ENCODE measurements at regions not wholly inside any gene's neighbourhood (a gene's known extent, or its start where the extent isn't known, plus 50 kb on each side); places are given as distances from the start of the nearest gene placed in this dataset.
"Not testable (repeated sequence)": the region's sequence is repeated elsewhere in the genome, so short reads cannot be mapped to it uniquely, and the experiment has no call there.

DNA sequence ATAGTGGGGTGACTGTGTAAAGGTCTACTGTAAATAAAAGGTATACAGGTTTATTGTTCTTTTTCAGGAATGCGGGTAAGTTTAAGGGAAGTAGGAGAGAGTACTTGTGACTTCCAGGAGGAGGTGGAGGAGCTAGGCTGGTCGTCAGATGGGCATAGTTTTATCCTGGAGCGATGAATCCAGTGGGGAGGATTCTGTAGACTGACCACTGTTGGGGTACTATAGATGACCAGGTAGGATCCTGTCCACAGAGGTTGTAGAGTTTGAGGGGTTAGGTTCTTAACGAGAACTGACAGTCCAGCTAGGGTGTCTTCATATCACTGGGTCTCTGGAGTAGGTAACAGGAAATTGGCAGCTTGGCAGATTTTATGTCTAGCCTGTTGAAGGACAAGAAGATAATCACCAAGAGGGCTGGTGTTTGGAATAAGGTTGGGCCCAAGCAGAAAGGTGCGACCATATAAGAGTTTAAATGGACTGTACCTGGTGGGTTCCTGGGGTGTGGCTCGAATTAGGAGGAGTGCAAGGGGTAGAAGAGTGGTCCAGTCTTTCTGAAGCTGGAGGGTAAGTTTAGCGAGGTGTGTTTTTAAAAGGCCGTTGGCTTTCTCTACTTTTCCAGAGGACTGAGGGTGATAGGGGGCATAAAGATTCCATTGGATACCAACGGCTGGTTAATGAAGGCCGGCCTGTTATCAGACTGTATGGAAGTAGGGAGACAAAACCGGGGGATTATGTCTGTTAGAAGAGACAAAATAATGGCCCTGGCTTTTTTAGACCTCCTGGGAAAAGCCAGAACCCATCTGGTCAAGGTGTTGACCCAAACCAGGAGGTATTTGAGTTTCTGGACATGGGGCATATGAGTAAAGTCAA, 751.3 kb upstream of the ADGRB3 start:
- no peak for DNase-seq (ENCODE audit: low read depth in 2 of 3, low spot score in 2 of 3)

DNA sequence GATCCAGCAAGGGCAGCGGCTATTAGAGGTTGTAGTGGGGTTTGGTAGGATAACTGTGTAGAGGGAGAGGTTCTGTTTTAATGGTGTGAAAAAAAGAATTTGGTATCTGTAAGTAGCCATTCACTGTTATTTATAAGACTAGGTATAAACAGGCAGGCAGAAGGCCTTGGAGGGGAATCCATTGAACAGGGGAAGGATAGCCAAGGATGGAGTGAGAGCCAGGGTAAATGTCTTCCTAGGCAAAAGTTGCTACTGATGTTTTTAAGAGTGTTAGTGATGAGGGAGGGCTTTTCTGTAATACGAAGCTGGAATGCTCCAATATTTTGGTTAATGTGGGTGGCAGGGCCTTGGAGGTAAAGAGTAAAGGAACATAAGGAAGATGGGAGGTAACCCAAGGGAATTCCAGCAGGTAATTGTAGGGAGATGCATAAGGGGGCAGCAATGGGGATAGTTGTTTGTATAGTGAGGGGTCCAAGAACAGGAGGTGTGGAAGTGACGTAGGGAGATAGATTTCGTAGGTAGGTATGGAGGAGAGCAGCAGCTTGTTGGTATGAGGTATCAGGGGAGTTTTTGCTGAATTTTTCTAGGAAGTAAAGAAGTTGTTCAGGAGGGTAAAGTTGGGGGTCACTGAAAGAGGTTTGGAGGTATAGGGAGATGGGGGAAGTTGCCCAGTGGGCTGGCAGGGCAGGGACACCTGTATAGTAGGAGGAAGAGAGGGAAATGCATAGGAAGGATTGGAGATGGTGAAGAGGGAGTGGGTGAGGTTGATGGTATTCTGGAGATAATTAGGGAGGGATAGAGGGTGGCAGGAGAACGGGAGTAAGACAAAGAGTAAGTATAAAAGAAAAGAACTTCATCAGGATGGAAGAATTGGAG, 752.4 kb upstream of the ADGRB3 start:
- no peak for DNase-seq (ENCODE audit: low read depth in 2 of 3, low spot score in 2 of 3)

DNA sequence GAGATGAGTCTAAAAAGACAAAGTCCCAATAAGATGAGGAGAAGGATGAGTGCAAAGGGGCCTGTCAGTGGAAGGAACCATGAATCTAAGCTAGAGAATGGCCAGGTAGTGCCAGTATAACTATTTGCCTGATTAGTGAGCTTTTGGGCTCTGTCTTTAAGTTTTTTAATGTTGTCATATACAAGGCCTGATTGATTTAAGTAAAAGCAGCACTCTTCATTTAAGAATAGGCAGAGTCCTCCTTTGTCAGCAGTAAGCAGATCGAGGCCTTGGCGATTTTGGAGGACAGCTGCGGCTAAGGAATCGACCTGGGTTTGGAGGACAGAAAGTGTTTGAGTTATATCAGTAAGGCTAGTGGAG, 753.4 kb upstream of the ADGRB3 start:
- no peak for DNase-seq (ENCODE audit: low read depth in 2 of 3, low spot score in 2 of 3)

DNA sequence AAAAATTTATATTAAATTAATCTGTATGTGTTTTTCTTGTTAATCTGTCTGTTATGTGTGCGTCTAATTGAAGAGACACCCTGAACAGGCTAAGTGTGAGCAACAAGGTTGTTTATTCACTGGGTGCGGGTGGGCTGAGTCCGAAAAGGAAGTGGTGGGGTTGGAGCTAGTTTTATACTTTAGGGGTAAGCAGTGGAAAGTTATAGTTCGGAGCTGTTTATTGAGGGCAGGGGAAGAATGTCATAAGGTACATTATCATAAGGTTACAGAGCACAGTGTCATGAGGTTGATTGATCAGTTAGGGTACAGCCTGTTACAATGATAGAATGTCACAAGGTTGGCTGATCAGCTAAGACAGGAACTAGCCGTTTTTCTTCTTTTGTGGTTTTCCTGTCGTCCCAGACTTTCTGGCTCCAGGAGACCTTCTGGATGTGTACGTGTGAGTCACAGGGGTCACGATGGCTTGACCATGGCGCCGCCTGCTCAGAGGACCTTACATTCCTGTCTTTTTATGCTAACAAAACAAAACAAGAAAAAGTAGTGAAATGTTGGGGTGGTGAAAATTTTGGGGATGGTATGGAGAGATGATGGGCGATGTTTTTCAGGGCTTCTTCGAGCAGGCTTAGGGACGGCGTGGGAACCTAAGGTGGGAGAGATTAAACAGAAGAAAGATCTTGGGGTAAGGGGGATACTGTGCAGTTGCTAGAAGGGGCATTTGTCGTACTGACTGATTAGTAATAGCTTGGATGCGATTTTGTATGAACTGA, 754.0 kb upstream of the ADGRB3 start:
- DNase-seq (ENCODE audit: low read depth in 2 of 3, low spot score in 2 of 3) = no peak

DNA sequence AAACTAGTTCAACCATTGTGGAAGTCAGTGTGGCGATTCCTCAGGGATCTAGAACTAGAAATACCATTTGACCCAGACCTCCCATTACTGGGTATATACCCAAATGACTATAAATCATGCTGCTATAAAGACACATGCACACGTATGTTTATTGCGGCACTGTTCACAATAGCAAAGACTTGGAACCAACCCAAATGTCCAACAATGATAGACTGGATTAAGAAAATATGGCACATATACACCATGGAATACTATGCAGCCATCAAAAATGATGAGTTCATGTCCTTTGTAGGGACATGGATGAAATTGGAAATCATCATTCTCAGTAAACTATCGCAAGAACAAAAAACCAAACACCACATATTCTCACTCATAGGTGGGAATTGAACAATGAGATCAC, 754.7 kb upstream of the ADGRB3 start:
- not testable (repeated sequence) for DNase-seq (ENCODE audit: low read depth in 2 of 3, low spot score in 2 of 3)

DNA sequence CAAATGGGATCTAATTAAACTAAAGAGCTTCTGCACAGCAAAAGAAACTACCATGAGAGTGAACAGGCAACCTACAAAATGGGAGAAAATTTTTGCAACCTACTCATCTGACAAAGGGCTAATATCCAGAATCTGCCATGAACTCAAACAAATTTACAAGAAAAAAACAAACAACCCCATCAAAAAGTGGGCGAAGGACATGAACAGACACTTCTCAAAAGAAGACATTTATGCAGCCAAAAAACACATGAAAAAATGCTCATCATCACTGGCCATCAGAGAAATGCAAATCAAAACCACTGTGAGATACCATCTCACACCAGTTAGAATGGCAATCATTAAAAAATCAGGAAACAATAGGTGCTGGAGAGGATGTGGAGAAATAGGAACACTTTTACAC, 755.2 kb upstream of the ADGRB3 start:
- not testable (repeated sequence) for DNase-seq (ENCODE audit: low read depth in 2 of 3, low spot score in 2 of 3)

DNA sequence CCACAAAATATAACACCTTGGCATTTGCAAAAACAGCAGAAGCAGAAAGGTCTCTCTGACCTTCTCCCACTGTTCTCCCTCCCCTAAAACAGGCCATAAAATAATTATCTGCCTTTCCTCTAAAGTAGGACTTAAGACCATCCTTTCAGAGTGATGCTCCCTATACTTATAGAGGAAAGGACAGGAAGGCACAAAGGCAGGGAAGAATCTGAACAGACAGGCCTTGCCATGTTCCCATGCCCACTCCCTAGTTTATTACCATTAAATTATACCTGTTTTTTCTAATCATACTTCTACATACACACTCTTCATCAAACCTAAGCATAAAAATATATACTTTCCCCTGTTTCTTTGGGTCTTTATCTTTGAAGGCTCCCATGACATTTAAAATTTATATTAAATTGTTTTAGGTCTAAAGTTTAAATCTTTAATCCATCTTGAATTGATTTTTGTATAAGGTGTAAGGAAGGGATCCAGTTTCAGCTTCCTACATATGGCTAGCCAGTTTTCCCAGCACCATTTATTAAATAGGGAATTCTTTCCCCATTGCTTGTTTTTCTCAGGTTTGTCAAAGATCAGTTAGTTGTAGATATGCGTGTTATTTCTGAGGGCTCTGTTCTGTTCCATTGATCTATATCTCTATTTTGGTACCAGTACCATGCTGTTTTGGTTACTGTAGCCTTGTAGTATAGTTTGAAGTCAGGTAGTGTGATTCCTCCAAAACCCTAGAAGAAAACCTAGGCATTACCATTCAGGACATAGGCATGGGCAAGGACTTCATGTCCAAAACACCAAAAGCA, 755.8 kb upstream of the ADGRB3 start:
- not testable (repeated sequence) for DNase-seq (ENCODE audit: low read depth in 2 of 3, low spot score in 2 of 3)

DNA sequence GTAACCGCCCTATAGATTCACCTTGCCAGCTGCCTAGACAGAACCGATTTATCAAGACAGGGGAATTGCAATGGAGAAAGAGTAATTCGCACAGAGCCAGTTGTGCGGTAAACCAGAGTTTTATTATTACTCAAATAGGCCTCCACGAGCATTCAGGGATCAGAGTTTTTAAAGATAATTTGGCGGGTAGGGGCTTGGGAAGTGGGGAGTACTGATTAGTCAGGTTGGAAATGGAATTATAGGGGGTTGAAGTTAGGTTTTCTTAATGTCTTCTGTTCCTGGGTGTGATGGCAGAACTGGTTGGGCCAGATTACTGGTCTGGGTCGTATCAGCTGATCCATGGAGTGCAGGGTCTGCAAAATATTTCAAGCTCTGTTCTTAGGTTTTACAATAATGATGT, 756.9 kb upstream of the ADGRB3 start:
- DNase-seq (ENCODE audit: low read depth in 2 of 3, low spot score in 2 of 3) = not testable (repeated sequence)

DNA sequence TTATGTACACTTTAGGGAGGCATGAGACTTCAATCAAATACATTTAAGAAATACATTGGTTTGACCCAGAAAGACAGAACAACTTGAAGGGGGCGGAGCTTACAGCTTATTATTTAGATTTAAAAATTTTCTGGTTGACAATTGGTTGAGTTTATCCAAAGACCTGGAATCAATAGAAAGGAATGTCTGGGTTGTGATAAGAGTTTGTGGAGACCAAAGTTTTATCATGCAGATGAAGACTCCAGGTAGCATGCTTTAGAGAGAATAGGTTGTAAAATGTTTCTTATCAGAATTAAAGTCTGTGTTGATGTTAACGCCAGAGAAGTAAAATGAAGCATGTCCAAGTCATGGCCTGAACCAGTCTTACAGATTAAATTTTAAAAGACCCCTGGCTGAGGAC, 757.8 kb upstream of the ADGRB3 start:
- DNase-seq (ENCODE audit: low read depth in 2 of 3, low spot score in 2 of 3) = no peak

DNA sequence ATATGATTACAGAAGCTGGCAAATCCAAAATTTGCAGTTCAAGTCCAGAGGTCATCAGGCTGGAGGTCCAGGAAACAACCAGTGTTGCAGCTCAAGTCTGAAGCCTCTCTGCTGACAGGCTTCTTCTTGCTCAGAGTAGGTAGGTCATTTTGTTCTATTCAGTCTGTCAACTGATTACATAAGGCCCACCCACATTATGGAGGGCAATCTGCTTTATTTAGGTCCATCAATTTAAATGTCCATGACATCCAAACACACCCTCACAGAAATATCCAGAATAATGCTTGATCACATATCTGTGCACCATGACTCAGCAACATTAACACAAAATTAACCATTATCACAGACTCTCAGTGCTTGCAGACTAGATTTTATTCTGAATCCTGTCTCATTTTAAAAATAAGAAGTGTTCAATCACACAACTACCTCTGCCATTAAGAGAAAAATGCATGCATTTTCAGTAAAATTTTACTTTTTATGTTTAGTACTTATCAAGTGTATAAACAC, 759.2 kb upstream of the ADGRB3 start:
- no peak for DNase-seq (ENCODE audit: low read depth in 2 of 3, low spot score in 2 of 3)

DNA sequence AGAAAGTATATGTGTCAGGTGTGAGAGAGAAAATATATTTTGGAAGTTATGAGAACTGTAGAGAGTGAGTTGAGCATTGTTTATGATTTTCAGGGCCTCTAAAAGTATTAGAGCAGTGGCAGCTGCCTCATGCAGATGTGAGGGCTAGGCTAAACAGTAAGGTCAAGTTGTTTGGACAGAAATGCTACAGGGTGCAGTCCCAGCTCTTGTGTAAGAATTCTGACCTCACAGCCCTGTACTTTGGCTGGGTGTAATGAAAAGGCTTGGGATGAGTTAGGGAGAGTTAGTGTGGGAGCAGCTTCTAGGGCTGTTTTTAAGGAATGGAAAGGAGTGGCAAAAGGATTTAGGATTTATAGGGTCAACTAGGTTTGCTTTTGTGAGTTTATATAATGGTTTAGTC, 764.8 kb upstream of the ADGRB3 start:
- no peak for DNase-seq (ENCODE audit: low read depth in 2 of 3, low spot score in 2 of 3)

DNA sequence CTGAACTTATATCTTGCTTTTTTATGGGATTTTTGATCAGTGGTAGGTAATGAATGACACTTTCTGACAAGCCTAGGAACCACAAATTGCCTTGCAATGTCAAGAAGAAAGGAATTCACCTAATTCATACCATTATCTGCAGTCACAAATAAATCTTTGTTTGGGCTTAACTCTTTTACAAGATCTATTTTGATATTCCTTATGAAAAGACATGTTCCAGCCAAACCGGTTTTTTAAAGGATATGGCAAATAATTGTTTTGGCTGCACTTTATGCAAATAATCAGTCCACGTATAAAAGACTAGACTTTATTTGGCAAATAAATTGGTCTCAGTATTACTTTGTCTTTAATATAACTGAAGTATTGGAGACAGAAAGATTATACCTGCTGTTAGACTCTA, 771.7 kb upstream of the ADGRB3 start:
- DNase-seq (ENCODE audit: low read depth in 2 of 3, low spot score in 2 of 3) = no peak

DNA sequence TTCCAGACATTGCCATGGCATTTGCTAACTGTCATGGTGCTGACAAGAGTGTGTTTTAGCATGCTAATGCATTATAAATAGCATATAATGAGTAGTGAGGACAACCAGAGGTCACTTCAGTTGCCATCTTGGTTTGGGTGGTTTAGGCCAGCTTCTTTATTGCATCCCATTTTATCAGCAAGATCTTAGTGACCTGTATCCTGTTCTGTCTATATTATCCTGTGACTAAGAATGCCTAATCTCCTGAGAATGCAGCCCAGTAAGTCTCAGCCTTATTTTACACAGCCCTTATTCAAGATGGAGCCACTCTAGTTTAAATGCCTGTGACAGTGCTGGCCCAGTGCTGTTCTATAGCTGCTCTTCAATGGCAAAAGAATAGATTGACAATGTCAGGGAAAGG, 781.0 kb upstream of the ADGRB3 start:
- no peak for DNase-seq (ENCODE audit: low read depth in 2 of 3, low spot score in 2 of 3)

DNA sequence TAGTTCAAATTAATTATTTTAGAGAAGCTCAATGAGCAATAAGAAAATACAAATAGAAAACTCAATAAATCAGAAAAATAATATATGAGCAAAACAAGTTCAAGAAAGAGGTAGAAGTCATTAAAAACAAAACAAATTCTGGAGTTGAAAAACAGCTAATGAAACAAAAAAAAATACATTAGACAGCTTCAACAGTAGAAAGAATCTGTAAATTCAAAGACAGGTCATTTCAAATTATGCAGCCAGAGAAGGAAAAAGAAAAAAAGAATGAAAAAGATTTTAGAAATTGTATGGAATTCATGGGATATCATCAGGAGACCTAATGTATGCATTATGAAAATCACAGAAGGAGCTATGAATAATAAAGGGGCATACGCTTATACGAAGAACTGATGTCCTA, 795.3 kb upstream of the ADGRB3 start:
- no peak for DNase-seq (ENCODE audit: low read depth in 2 of 3, low spot score in 2 of 3)

DNA sequence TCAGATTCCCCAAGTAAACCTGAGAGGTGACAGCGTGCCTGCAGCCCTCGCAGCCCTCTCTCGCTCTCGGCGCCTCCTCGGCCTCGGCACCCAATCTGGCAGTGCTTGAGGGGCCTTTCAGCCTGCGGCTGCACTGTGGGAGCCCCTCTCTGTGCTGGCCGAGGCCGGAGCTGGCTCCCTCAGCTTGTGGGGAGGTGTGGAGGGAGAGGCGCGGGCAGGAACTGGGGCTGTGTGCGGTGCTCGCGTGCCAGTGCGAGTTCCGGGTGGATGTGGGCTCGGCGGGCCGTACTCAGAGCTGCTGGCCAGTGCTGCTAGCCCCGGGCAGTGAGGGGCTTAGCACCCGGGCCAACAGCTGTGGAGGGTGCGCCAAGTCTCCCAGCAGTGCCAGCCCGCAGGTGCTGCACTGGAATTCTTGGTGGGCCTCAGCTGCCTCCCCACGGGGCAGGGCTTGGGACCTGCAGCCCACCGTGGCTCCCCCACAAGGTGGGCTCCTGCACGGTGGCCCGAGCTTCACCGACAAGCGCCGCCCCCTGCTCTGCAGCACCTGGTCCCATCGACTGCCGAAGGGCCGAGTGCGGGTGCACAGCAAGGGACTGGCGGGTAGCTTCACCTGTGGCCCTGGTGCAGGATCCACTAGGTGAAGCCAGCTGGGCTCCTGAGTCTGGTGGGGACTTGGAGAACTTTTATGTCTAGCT, 809.7 kb upstream of the ADGRB3 start:
- DNase-seq (ENCODE audit: low read depth in 2 of 3, low spot score in 2 of 3) = no peak

DNA sequence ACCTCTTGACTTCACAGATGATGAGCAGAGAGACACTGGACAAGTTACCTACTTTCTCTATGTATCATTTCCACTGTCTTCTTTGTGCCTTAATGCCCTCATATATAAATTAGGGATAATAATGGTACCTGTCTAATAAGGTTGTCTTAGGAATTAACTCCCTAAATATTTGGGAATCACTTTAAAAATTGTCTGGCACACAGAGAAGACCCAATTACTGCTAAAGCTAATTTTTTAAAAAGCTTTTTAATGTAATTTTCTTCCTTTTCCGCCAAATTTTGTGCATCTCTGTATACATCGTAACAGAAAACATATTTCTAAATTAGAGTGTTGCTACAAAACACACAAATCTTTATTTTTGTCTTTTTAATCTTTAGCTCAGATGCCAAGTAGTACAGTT, 816.8 kb upstream of the ADGRB3 start:
- DNase-seq (ENCODE audit: low read depth in 2 of 3, low spot score in 2 of 3) = no peak

DNA sequence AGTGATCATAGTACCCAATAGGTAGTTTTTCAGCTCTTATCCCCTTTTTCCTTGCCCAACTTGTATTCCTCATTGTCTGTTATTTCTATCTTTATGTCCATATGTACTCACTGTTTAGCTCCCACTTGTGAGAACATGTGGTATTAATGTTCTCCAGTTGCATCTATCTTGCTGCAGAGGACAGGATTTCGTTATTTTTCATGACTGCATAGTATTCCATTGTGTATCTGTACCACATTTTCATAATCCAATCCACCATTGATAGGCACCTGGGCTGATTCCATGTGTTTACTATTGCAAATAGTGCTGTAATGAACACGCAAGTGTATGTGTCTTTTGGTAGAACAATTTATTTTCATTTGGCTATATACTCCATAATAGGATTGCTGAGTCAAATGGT, 819.5 kb upstream of the ADGRB3 start:
- no peak for DNase-seq (ENCODE audit: low read depth in 2 of 3, low spot score in 2 of 3)

DNA sequence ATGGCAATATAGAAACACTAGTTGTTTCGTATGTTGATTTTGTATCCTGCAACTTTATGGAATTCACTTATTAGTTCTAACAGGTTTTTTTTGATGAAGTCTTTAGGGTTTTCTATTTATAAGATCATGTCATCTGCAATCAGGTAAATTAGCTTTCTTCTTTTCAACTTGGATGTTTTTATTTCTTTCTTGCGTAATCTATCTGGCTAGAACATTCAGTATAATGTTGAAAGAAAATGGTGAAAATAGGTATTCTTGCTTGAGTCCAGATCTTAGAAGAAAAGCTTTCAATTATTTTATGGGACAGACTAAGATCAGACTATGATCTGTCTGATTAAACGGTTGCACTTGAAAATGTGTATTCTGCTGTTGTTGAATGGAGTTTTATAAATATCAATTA, 820.8 kb upstream of the ADGRB3 start:
- DNase-seq (ENCODE audit: low read depth in 2 of 3, low spot score in 2 of 3) = no peak

DNA sequence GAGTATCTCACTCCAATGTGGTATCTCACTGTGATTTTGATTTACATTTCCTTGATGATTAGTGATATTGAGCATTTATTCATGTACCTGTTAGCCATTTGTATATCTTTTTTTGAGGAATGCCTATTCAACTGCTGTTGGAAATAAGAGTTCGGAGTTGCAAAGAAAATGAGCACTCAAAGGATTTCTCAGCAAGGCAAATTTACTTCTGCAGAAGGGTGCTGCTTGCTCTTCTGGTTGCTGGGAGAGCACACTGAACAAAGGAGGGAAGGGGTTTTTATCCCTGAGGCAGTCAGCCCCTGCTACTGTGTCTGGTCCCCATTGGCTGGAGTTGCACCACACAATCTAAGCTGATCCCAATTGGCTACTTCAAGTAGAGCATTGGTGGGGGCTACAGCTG, 822.4 kb upstream of the ADGRB3 start:
- DNase-seq (ENCODE audit: low read depth in 2 of 3, low spot score in 2 of 3) = no peak

DNA sequence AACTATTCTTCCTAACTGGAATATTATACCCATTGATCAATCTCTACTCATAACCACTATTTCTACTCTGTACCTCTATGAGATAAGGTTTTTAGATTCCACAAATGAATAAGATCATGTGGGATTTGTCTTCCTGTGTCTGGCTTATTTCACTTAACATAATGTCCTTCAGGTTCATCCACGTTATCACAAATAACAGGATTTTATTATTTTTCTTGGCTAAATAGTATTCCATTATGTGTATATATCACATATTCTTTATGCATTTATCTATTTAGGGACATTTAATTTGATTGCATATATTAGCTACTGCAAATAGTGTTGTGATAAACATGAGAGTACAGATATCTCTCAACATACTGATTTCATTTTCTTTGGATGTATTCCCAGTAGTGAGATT, 823.0 kb upstream of the ADGRB3 start:
- DNase-seq (ENCODE audit: low read depth in 2 of 3, low spot score in 2 of 3) = no peak

All from hematopoietic multipotent progenitor cell (in vitro differentiated cells).